GM21526 (cell line): ENCODE measurements at regions not wholly inside any gene's neighbourhood (a gene's known extent, or its start where the extent isn't known, plus 50 kb on each side); places are given as distances from the start of the nearest gene placed in this dataset.
A peak's percentile ranks its signal among the peaks of the same experiment; 100 is the strongest.

Source experiments
- ATAC-seq: cut with Tn5 transposase; IDR thresholded peaks from one replicate; pipeline ENCODE4 v1.9.1; 2021; ENCODE audit warnings: moderate library complexity; ENCODE audit not compliant: unreplicated experiment, low FRiP score

- no peak for ATAC-seq
Observed at GRCh38 chr1:221182791-221183533, 303.7 kb downstream of the HLX start.

- ATAC-seq, result no peak
Observed at GRCh38 chr1:221184131-221184794, 305.0 kb downstream of the HLX start.

GRCh38 chr1:221187174-221187573, 307.9 kb downstream of the HLX start:
- peak; percentile 50 for ATAC-seq

GRCh38 chr1:221188458-221188857, 309.2 kb downstream of the HLX start:
- ATAC-seq, result no peak

GRCh38 chr1:221190249-221190648, 311.0 kb downstream of the HLX start:
- ATAC-seq, result no peak

GRCh38 chr1:221192055-221192454, 312.8 kb downstream of the HLX start:
- no peak for ATAC-seq

- no peak for ATAC-seq
Observed at GRCh38 chr1:221200464-221200863, 321.2 kb downstream of the HLX start.

GRCh38 chr1:221201773-221202172, 322.5 kb downstream of the HLX start:
- ATAC-seq, result no peak

- peak; percentile 77 for ATAC-seq
Observed at GRCh38 chr1:221203224-221204054, 324.2 kb downstream of the HLX start.

- no peak for ATAC-seq
Observed at GRCh38 chr1:221204055-221204833, 325.0 kb downstream of the HLX start.

GRCh38 chr1:221206076-221206475, 326.8 kb downstream of the HLX start:
- ATAC-seq, result no peak

- ATAC-seq, result no peak
Observed at GRCh38 chr1:221212926-221213325, 333.7 kb downstream of the HLX start.

- no peak for ATAC-seq
Observed at GRCh38 chr1:221217029-221217428, 337.8 kb downstream of the HLX start.

GRCh38 chr1:221223281-221223680, 344.0 kb downstream of the HLX start:
- ATAC-seq, result no peak

GRCh38 chr1:221227460-221227859, 348.2 kb downstream of the HLX start:
- no peak for ATAC-seq

GRCh38 chr1:221227872-221228337, 348.7 kb downstream of the HLX start:
- ATAC-seq, result no peak

- no peak for ATAC-seq
Observed at GRCh38 chr1:221228594-221228993, 349.4 kb downstream of the HLX start.

GRCh38 chr1:221230605-221231004, 351.4 kb downstream of the HLX start:
- ATAC-seq, result no peak

GRCh38 chr1:221234791-221235190, 355.5 kb downstream of the HLX start:
- ATAC-seq, result no peak

GRCh38 chr1:221237587-221237986, 358.3 kb downstream of the HLX start:
- no peak for ATAC-seq
